Fibroblast of pulmonary artery (primary cell): ENCODE measurements at regions not wholly inside any gene's neighbourhood (a gene's known extent, or its start where the extent isn't known, plus 50 kb on each side); places are given as distances from the start of the nearest gene placed in this dataset.

Source experiments
- DNase-seq: peaks from one replicate; pipeline ENCODE4 v3.0.0-alpha.2; 2010; ENCODE audit warnings: low read depth
- H3K4me3 ChIP-seq: replicated peaks from 2 replicates; pipeline ENCODE4 v1.5.1; 2011; ENCODE audit warnings: low read depth, mild to moderate bottlenecking, control low read depth, low read length, moderate library complexity
- CTCF ChIP-seq: IDR thresholded peaks from 2 replicates; pipeline ENCODE4 v1.5.1; 2011; ENCODE audit warnings: mild to moderate bottlenecking, control low read depth, low read length, inconsistent platforms; ENCODE audit errors: missing control alignments

GRCh38 chr13:63706751-63707150, 2291.1 kb upstream of the PCDH20 start:
- TF ChIP-seq CTCF = no peak
- no peak for DNase-seq
- no peak overlapping the region for H3K4me3 ChIP-seq

DNA sequence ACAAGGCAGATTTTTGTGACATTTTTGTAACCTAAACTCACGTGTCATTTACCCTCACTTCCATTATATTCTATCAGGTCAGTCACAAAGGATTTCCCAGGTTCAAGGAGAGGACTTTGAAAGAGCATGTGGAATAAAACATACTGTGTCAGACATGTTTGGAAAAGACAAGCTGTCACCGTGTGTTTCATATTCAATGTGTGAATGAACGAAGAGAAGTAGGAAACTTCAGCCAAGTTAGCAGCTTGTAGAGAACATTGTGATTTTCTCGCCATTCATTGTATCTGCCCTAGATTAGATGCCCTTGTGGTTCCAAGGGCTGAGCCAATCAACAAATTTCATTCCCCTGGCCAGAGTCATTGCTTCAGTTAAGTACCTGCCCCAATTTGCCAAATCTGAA, 2288.9 kb upstream of the PCDH20 start:
- no peak overlapping the region for H3K4me3 ChIP-seq
- no peak for TF ChIP-seq CTCF
- DNase-seq = no peak

DNA sequence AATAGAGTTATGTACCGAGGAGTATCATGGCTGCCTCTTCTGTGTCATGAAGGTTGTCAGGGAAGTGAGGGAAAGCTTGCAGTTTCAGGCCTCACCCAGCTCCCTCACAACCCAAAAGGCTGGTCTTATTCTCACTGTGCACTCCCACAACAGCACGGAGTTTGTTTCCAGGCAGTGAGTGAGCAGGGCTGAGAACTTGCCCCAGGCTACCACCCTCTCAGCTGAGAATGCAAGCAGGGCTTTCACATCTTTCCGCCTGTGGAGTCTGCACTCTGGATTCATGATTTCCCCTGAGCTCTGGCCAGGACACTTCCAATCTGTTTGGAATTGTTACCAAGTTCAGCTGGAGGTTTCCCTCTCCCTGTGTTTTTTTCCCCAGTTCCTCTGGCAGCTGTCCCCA, 2284.7 kb upstream of the PCDH20 start:
- no peak overlapping the region for H3K4me3 ChIP-seq
- DNase-seq = no peak
- TF ChIP-seq CTCF = no peak

- TF ChIP-seq CTCF = no peak
- H3K4me3 ChIP-seq = no peak overlapping the region
- no peak for DNase-seq
Measured at GRCh38 chr13:63699948-63700347, 2284.3 kb upstream of the PCDH20 start.

DNA sequence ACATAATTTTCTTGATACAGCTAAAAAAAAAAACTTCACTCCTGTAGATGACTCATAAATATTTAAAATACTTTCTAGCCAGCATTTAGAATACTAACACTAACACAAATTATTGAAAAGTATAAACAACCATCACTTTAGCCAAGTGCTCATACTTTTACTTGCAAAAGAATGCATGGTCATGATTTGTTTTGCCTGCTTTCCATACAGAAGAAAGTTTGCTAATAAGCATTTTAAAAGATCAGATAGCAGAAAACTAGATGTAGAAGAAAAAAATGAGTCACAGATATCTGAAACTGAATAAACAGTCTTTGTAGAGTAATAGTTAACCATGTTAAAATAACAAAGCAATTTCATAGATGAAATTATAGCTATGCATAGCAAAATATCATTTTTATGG, 2280.4 kb upstream of the PCDH20 start:
- H3K4me3 ChIP-seq = no peak overlapping the region
- peak; percentile 40 for DNase-seq
- no peak for TF ChIP-seq CTCF

DNA sequence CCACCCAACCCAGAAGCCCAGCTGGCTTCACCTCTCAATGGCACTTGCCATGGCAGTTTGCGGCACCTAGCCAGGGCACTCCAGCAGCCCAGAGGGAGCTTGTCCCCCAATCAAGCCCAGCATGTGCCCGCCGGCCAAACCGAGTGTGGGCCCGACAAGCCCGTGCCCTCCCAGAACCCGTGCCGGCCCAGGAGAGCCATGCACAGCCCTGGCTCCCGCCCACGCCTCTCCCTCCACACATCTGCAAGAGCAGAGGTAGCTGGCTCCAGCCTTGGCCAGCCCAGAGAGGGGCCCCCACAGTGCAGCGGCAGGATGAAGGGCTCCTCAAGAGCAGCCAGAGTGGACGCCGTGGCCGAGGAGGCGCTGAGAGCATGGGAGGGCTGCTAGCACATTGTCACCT, 2278.0 kb upstream of the PCDH20 start:
- no peak for DNase-seq
- no peak for TF ChIP-seq CTCF
- no peak overlapping the region for H3K4me3 ChIP-seq

GRCh38 chr13:63691474-63691873, 2275.8 kb upstream of the PCDH20 start:
- no peak for DNase-seq
- no peak overlapping the region for H3K4me3 ChIP-seq
- no peak for TF ChIP-seq CTCF
